ENCODE measurements at regions not wholly inside any gene's neighbourhood (a gene's known extent, or its start where the extent isn't known, plus 50 kb on each side); places are given as distances from the start of the nearest gene placed in this dataset.

- no peak for TF ChIP-seq CTCF (conservative IDR thresholded peaks at IDR 0.05; ENCODE audit: control insufficient read depth, insufficient read depth, low read depth, low read length)
- H3K4me3 ChIP-seq (ENCODE audit: control insufficient read depth, low read depth, low read length), result no peak overlapping the region
- no peak for DNase-seq (ENCODE audit: low read depth)
Observed at GRCh38 chr1:222417264-222417663, 130.6 kb downstream of the HHIPL2 start.

- no peak for DNase-seq (ENCODE audit: low read depth)
- TF ChIP-seq CTCF (conservative IDR thresholded peaks at IDR 0.05; ENCODE audit: control insufficient read depth, insufficient read depth, low read depth, low read length), result no peak
- no peak overlapping the region for H3K4me3 ChIP-seq (ENCODE audit: control insufficient read depth, low read depth, low read length)
Observed at GRCh38 chr1:222416001-222416791, 131.7 kb downstream of the HHIPL2 start.

- no peak for DNase-seq (ENCODE audit: low read depth)
- no peak overlapping the region for H3K4me3 ChIP-seq (ENCODE audit: control insufficient read depth, low read depth, low read length)
- TF ChIP-seq CTCF (conservative IDR thresholded peaks at IDR 0.05; ENCODE audit: control insufficient read depth, insufficient read depth, low read depth, low read length), result no peak
Observed at GRCh38 chr1:222415441-222415840, 132.5 kb downstream of the HHIPL2 start.

- no peak for DNase-seq (ENCODE audit: low read depth)
- no peak overlapping the region for H3K4me3 ChIP-seq (ENCODE audit: control insufficient read depth, low read depth, low read length)
- no peak for TF ChIP-seq CTCF (conservative IDR thresholded peaks at IDR 0.05; ENCODE audit: control insufficient read depth, insufficient read depth, low read depth, low read length)
Observed at GRCh38 chr1:222413991-222414549, 133.8 kb downstream of the HHIPL2 start.

GRCh38 chr1:222413436-222413835, 134.5 kb downstream of the HHIPL2 start:
- H3K4me3 ChIP-seq (ENCODE audit: control insufficient read depth, low read depth, low read length), result no peak overlapping the region
- TF ChIP-seq CTCF (conservative IDR thresholded peaks at IDR 0.05; ENCODE audit: control insufficient read depth, insufficient read depth, low read depth, low read length), result no peak
- DNase-seq (ENCODE audit: low read depth), result no peak

- no peak overlapping the region for H3K4me3 ChIP-seq (ENCODE audit: control insufficient read depth, low read depth, low read length)
Observed at GRCh38 chr1:222404710-222405109, 143.2 kb downstream of the HHIPL2 start.

More at GRCh38 chr1:222404710-222405109, 143.2 kb downstream of the HHIPL2 start:
- TF ChIP-seq CTCF (conservative IDR thresholded peaks at IDR 0.05; ENCODE audit: control insufficient read depth, insufficient read depth, low read depth, low read length), result no peak
- DNase-seq (ENCODE audit: low read depth), result no peak

Measured in fibroblast of mammary gland (primary cell).